C4-2B (cell line): ENCODE measurements at regions not wholly inside any gene's neighbourhood (a gene's known extent, or its start where the extent isn't known, plus 50 kb on each side); places are given as distances from the start of the nearest gene placed in this dataset.

Source experiments
- H3K27ac ChIP-seq: fragments of 450-650 bp; 2 replicates; pipeline ENCODE4 v1.5.1; 2017
- CTCF ChIP-seq: fragments of 450-650 bp; conservative IDR thresholded peaks from 2 replicates; pipeline ENCODE4 v1.5.1; 2017; ENCODE audit warnings: mild to moderate bottlenecking
- ZFX ChIP-seq: fragments of 450-650 bp; IDR thresholded peaks from 2 replicates; pipeline ENCODE4 v1.6.1; 2017

- H3K27ac ChIP-seq = no peak overlapping the region
- no peak for TF ChIP-seq CTCF
- no peak for TF ChIP-seq ZFX
Measured at GRCh38 chr5:4083591-4084337, 488.1 kb downstream of the IRX1 start.

- no peak overlapping the region for H3K27ac ChIP-seq
- no peak for TF ChIP-seq ZFX
- no peak for TF ChIP-seq CTCF
Measured at GRCh38 chr5:4086081-4086480, 490.4 kb downstream of the IRX1 start.

GRCh38 chr5:4087110-4087509 is 491.5 kb downstream of the IRX1 start:
- no peak overlapping the region for H3K27ac ChIP-seq
- no peak for TF ChIP-seq ZFX
- TF ChIP-seq CTCF = no peak

- no peak overlapping the region for H3K27ac ChIP-seq
- TF ChIP-seq ZFX = no peak
- TF ChIP-seq CTCF = no peak
Measured at GRCh38 chr5:4089087-4089486, 493.5 kb downstream of the IRX1 start.

GRCh38 chr5:4093236-4093635 is 497.6 kb downstream of the IRX1 start:
- TF ChIP-seq CTCF (no peak), ZFX (no peak)
- H3K27ac ChIP-seq = no peak overlapping the region

GRCh38 chr5:4093970-4094369 is 498.3 kb downstream of the IRX1 start:
- no peak for TF ChIP-seq ZFX
- no peak for TF ChIP-seq CTCF
- no peak overlapping the region for H3K27ac ChIP-seq

- TF ChIP-seq ZFX (no peak), CTCF (no peak)
- no peak overlapping the region for H3K27ac ChIP-seq
Measured at GRCh38 chr5:4095918-4096630, 500.4 kb downstream of the IRX1 start.
